HUDEP-2 (cell line): ENCODE measurements at regions not wholly inside any gene's neighbourhood (a gene's known extent, or its start where the extent isn't known, plus 50 kb on each side); places are given as distances from the start of the nearest gene placed in this dataset.

ENCODE experiments used
- DNase-seq, 76 experiments: peaks; one replicate each; lab custom pipeline; 2025; ENCODE audit not compliant: unreplicated experiment in 76 of 76; lab: John Stamatoyannopoulos, UW

- no peak for DNase-seq
These were observed 186.2 kb downstream of the POSTN start for GRCh38 chr13:37412241-37412921.

GRCh38 chr13:37410316-37410715, 188.3 kb downstream of the POSTN start:
- DNase-seq: no peak

- DNase-seq: no peak
These were observed 188.8 kb downstream of the POSTN start for GRCh38 chr13:37409756-37410155.

- no peak for DNase-seq
These were observed 191.4 kb downstream of the POSTN start for GRCh38 chr13:37407156-37407555.

GRCh38 chr13:37406031-37406430, 192.5 kb downstream of the POSTN start:
- no peak for DNase-seq

GRCh38 chr13:37403776-37404527, 194.6 kb downstream of the POSTN start:
- DNase-seq: no peak

- DNase-seq: no peak
These were observed 196.8 kb downstream of the POSTN start for GRCh38 chr13:37401721-37402120.

- no peak for DNase-seq
These were observed 201.0 kb downstream of the POSTN start for GRCh38 chr13:37397535-37397934.

- no peak for DNase-seq
These were observed 203.0 kb downstream of the POSTN start for GRCh38 chr13:37395544-37395943.

GRCh38 chr13:37392389-37392788, 206.2 kb downstream of the POSTN start:
- DNase-seq: no peak

GRCh38 chr13:37390735-37391134, 207.8 kb downstream of the POSTN start:
- DNase-seq: no peak

- DNase-seq: no peak
These were observed 212.5 kb downstream of the POSTN start for GRCh38 chr13:37385956-37386670.

- DNase-seq: no peak
These were observed 213.3 kb downstream of the POSTN start for GRCh38 chr13:37385248-37385647.

GRCh38 chr13:37383856-37384370, 214.7 kb downstream of the POSTN start:
- no peak for DNase-seq

- no peak for DNase-seq
These were observed 215.5 kb downstream of the POSTN start for GRCh38 chr13:37383046-37383445.

GRCh38 chr13:37382146-37382545, 216.4 kb downstream of the POSTN start:
- DNase-seq: no peak

- no peak for DNase-seq
These were observed 217.1 kb downstream of the POSTN start for GRCh38 chr13:37381502-37381901.

- DNase-seq: no peak
These were observed 218.7 kb downstream of the POSTN start for GRCh38 chr13:37379841-37380240.

- DNase-seq: no peak
These were observed 222.8 kb downstream of the POSTN start for GRCh38 chr13:37375724-37376123.

- no peak for DNase-seq
These were observed 223.5 kb downstream of the POSTN start for GRCh38 chr13:37375071-37375470.

- DNase-seq: no peak
These were observed 229.0 kb downstream of the POSTN start for GRCh38 chr13:37369616-37370015.
